ENCODE measurements at regions not wholly inside any gene's neighbourhood (a gene's known extent, or its start where the extent isn't known, plus 50 kb on each side); places are given as distances from the start of the nearest gene placed in this dataset.

DNA sequence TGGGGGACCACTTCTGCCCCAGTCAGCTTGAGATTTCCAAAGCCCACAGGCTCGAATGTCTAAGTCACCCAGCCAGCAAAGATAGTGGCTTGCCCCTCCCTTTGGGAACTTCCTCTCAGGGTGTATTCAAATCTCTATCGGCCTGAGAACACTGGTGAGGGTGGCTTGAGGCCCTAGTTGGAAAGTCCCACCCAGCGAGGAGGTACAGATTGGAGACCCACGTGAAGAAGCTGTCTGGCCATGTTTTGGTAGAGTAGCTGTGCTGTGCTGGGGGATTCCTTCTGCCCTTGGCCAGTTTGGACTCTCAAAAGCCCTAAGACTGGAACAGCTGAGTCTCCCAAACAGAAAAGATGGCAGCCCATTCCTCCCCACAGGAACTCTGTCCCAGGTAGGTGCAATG lies 172.7 kb upstream of the RIOK2 start:
- TF ChIP-seq, protein P1, sequence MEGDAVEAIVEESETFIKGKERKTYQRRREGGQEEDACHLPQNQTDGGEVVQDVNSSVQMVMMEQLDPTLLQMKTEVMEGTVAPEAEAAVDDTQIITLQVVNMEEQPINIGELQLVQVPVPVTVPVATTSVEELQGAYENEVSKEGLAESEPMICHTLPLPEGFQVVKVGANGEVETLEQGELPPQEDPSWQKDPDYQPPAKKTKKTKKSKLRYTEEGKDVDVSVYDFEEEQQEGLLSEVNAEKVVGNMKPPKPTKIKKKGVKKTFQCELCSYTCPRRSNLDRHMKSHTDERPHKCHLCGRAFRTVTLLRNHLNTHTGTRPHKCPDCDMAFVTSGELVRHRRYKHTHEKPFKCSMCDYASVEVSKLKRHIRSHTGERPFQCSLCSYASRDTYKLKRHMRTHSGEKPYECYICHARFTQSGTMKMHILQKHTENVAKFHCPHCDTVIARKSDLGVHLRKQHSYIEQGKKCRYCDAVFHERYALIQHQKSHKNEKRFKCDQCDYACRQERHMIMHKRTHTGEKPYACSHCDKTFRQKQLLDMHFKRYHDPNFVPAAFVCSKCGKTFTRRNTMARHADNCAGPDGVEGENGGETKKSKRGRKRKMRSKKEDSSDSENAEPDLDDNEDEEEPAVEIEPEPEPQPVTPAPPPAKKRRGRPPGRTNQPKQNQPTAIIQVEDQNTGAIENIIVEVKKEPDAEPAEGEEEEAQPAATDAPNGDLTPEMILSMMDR (IDR thresholded peaks at IDR 0.05; ENCODE audit: extremely low read depth, insufficient read depth, missing control alignments): no peak
- peak; percentile 23 for DNase-seq (ENCODE audit: low spot score)
- in situ Hi-C loops (cut with MboI; ENCODE audit: low pct_unique_long_range_greater_than_20kb, low sequenced_read_pairs, unreplicated experiment): no loop called here

DNA sequence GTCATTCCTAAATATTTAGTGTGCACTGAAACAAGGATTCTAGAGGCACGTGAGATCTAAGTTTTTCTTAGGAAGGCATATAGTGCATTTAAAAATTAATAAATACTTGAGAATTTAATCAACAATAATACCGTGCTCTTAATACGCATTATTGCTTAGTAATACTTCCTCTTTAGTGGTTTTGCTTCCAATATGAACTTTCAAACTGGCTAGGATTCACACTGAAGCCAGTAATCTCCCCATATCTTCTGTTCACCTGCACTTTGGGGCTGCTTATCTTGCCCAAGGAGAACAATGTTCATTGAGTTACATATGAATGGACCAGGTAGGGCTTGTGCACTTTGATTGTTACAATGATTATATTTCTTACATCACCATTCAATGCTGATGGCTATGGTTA lies 180.5 kb upstream of the RIOK2 start:
- TF ChIP-seq, protein P1 (IDR thresholded peaks at IDR 0.05; ENCODE audit: extremely low read depth, insufficient read depth, missing control alignments): no peak
- in situ Hi-C loops (cut with MboI; ENCODE audit: low pct_unique_long_range_greater_than_20kb, low sequenced_read_pairs, unreplicated experiment): no loop called here
- DNase-seq (ENCODE audit: low spot score): no peak

- DNase-seq (ENCODE audit: low spot score): no peak
- TF ChIP-seq, protein P1 (IDR thresholded peaks at IDR 0.05; ENCODE audit: extremely low read depth, insufficient read depth, missing control alignments): no peak
- in situ Hi-C loops (cut with MboI; ENCODE audit: low pct_unique_long_range_greater_than_20kb, low sequenced_read_pairs, unreplicated experiment): no loop called here
Measured at GRCh38 chr5:97364731-97365130, 181.7 kb upstream of the RIOK2 start.

GRCh38 chr5:97365163-97365845 lies 182.3 kb upstream of the RIOK2 start:
- in situ Hi-C loops (cut with MboI; ENCODE audit: low pct_unique_long_range_greater_than_20kb, low sequenced_read_pairs, unreplicated experiment): no loop called here
- DNase-seq (ENCODE audit: low spot score): no peak
- TF ChIP-seq, protein P1 (IDR thresholded peaks at IDR 0.05; ENCODE audit: extremely low read depth, insufficient read depth, missing control alignments): no peak

DNA sequence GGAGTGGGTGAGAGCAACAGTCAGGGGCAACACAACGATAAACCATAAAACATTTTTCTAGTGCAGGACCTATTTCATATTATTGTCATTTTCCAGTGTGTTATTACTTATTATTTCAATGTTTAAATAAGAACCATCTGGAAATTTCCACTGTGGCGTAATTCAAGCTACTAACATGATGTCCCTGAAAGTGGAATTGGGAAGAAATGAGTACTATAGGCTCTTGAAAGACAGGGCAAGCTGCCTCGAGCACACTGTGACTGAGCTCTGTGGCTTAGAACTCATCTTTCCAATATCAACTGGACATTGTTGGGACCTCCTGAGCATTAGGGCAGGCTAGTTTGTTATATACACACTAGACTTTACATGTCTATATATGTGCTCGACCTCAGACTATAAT lies 182.9 kb upstream of the RIOK2 start:
- in situ Hi-C loops (cut with MboI; ENCODE audit: low pct_unique_long_range_greater_than_20kb, low sequenced_read_pairs, unreplicated experiment): no loop called here
- DNase-seq (ENCODE audit: low spot score): no peak
- TF ChIP-seq, protein P1 (IDR thresholded peaks at IDR 0.05; ENCODE audit: extremely low read depth, insufficient read depth, missing control alignments): no peak

GRCh38 chr5:97375959-97376358 lies 192.9 kb upstream of the RIOK2 start:
- no peak for DNase-seq (ENCODE audit: low spot score)
- in situ Hi-C loops (cut with MboI; ENCODE audit: low pct_unique_long_range_greater_than_20kb, low sequenced_read_pairs, unreplicated experiment): no loop called here

More at GRCh38 chr5:97375959-97376358, 192.9 kb upstream of the RIOK2 start:
- TF ChIP-seq, protein P1 (IDR thresholded peaks at IDR 0.05; ENCODE audit: extremely low read depth, insufficient read depth, missing control alignments): no peak

Measured in GM13977 (cell line).